SU-DHL-6 (cell line): ENCODE measurements at regions not wholly inside any gene's neighbourhood (a gene's known extent, or its start where the extent isn't known, plus 50 kb on each side); places are given as distances from the start of the nearest gene placed in this dataset.

Experiments used
- CTCF ChIP-seq: fragments of 200-600 bp; sonication (generic); IDR thresholded peaks from one replicate; pipeline ENCODE4 v1.5.1; 2017; ENCODE audit warnings: antibody characterized with exemption, mild to moderate bottlenecking, low read length, moderate library complexity; ENCODE audit not compliant: insufficient read depth, poor library complexity, severe bottlenecking
- EZH2phosphoT487 ChIP-seq: fragments of 200-600 bp; sonication (generic), shearing (Covaris generic); conservative IDR thresholded peaks from 2 replicates; pipeline ENCODE4 v1.6.1; 2018; ENCODE audit warnings: mild to moderate bottlenecking, antibody characterized with exemption, low read length, moderate library complexity, mixed read lengths

GRCh38 chr5:96083361-96083881 is 121.8 kb upstream of the ELL2 start:
- TF ChIP-seq CTCF: no peak
- TF ChIP-seq EZH2phosphoT487: no peak
